ENCODE measurements at regions not wholly inside any gene's neighbourhood (a gene's known extent, or its start where the extent isn't known, plus 50 kb on each side); places are given as distances from the start of the nearest gene placed in this dataset.

GRCh38 chr4:41883988-41884734, 51.1 kb upstream of the TMEM33 start:
- DNase-seq = no peak

DNA sequence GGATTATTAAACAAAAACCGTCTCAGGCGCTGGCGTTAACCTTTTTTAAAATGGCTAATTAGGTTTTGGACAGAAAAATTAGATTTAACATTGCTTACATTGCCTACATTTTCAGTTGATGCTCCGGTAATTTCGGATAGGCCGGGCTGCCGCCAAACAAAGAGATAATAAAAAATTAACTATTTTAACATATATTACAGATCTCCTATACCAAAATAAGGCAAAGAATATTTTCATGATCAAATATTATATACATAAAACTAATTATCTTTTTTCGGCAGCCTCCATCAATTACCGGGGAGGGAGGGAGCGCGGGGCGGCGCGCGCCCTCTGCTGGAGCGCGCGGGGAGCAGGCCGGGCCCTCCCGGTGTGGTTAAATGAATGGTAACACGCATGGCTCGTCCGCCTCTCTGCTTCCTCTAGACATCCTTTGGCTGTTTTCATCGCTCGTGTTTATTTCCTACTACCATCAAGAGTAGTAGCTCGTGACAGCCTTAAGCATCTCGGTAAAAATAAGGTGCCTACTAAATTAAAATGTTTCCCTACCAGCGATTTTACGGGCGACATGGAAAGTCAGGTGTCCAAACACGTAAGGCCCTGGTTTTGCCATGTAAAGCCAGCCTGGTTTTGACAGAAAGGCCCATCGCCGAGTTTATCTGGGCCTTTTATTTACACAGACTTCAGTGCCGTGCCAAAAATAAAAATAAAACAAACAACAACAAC, 52.4 kb upstream of the TMEM33 start:
- peak; percentile 46 for DNase-seq

GRCh38 chr4:41881981-41882624, 53.1 kb upstream of the TMEM33 start:
- DNase-seq = peak; percentile 7

- DNase-seq = no peak
Measured at GRCh38 chr4:41880840-41881831, 54.1 kb upstream of the TMEM33 start.

DNA sequence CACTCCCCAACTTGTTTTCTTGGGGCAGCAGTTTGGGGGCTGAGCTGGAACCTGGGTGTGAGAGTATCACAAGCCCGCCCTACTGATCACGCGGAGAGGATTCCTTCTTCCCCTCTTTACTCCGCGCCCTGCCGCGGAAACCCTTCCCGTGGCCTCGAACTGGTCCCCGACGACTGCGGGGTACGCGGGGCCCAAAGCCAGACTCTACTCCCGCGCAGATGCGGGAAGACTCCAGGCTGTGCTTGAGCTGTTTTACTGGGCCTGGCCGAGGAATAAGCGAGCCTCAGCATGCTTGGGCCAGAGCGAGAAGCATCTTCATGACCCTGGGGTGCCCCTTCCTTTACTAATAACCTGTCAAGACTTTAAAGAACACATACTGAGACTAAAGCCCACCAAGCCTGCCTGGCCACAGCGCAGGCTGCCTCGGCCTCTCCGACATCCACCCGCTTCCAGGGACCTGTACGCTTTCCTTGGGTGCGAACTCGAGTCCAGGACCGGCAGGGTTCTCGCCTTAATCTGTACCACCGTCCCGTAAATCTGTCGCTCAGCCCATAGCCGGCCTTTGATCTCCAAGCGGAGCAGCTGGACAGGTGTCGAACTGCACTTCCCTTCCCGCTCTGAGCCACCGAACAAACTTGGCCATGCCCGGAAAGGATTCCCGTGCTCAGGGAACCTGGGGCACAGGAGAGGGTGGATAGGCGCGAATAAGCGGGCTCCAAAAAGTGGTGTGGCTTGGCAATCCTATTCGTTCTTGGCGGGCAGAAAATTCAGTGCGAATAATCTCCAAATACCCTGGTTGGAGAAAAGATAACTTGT, 55.0 kb upstream of the TMEM33 start:
- no peak for DNase-seq

- no peak for DNase-seq
Measured at GRCh38 chr4:41879552-41879951, 55.7 kb upstream of the TMEM33 start.

- no peak for DNase-seq
Measured at GRCh38 chr4:41878991-41879491, 56.2 kb upstream of the TMEM33 start.

DNA sequence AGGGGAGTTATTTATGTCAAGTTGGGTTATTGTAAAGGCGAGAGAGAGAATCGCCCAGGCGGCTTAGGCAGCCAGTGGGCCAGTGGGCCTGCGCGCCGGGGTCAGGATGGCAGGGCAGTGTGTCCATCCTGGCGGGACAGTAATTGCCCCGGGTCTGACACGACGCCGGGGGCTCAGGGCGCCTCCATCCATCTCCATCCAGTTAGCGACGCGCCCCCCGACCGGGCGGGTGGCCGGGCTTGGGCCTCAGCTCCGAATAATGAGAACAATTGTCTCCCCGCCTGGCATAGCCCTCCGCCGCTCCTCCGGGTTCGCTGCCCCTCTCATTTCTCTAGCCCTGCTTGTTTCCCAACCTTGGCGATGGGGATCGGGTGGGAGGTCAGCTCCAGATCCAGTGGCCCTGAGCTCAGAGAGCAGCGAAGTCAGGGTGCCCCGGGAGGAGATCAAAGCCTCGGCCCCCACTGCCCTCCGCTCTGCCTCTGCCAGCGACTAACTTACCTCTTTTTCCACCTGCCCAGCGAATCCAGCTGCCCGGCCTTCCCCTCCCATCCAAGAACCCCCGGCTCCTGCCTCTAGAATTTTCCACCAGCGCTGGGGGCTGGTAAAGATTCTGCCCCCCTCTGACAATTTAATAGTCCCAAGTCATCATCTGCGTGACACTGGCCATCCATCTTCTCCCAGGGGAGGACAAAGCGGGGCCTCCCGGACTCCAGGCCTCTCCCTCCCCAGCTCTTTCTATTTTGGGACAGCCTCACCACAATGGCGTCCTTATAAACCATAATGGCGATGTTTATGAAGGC, 56.9 kb upstream of the TMEM33 start:
- DNase-seq = no peak

- DNase-seq = no peak
Measured at GRCh38 chr4:41877020-41877796, 58.0 kb upstream of the TMEM33 start.

GRCh38 chr4:41874873-41875272, 60.4 kb upstream of the TMEM33 start:
- no peak for DNase-seq

DNA sequence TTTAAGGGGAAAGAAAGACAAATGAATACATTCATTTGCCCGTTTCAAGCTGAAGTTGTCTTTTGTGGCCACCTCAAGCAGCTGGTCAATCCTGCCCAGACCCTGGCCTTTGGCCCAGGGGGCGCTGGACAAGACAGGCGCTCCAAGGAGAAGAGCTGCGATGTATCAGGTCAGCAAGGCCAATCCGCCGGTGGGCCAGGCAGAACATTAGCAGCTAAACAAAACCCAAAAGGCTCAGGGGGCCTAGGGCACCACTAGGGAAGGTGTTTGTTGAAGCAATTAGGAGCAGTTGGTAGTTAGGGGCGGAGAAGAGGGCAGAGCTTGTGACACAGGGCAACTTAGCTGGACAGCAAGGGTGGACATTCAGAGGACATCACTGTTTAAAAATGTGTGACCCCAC, 60.8 kb upstream of the TMEM33 start:
- DNase-seq = no peak

GRCh38 chr4:41873380-41874295, 61.6 kb upstream of the TMEM33 start:
- no peak for DNase-seq

GRCh38 chr4:41870035-41870434, 65.2 kb upstream of the TMEM33 start:
- no peak for DNase-seq

GRCh38 chr4:41866799-41867677, 68.2 kb upstream of the TMEM33 start:
- DNase-seq = no peak

GRCh38 chr4:41865981-41866798, 69.0 kb upstream of the TMEM33 start:
- DNase-seq = no peak

DNA sequence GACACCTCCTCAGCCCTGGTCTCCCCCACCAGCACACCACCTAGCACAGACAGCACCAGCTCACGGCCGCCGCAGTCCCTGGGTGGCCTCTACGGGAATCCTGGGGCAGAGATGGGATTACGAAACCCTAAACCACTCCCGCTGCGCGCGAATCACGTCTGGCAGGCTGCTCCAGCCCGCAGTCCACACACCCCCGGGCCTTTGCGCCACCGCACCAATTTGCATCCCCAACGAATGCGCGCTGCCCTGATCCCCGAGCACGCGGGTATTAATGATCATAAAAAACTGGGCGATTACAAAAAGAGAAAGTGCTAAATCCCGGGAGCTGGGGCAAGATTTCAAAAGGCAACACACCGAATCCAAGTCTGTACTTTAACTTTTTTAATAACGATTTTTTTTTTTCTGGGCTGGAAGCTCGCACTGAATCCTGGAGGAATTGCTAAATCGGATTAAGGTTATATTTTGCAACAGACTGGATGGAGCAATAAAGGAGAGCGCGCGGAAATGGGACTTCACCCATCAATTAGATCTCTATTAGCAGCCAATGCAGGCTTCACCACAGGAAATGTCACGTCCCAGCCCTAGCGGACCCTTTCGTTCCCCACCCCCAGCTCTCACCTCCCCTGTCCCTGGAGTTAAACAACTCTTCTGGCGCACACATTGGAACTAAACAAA, 69.8 kb upstream of the TMEM33 start:
- no peak for DNase-seq

All from NCI-H774 (cell line).